ENCODE measurements at regions not wholly inside any gene's neighbourhood (a gene's known extent, or its start where the extent isn't known, plus 50 kb on each side); places are given as distances from the start of the nearest gene placed in this dataset.

DNA sequence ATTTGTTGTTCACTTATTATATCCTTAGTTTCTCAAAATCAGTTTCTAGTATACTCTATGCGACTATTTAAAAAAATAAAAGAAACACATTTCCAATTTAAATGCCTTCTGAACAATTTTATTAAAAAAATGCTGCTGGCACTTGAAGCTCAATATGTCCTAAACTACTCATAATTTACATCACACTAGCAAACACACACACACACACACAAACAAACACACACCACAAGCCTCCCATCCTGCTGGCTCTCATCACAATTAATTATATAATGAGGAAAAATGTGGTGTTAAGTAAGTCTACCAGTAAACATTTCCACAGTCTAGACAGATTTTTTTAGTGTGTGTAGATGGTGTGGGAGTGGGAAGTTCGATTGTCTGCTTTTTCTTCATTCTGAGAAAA, 350.3 kb downstream of the AASDHPPT start:
- TF ChIP-seq, protein P1, sequence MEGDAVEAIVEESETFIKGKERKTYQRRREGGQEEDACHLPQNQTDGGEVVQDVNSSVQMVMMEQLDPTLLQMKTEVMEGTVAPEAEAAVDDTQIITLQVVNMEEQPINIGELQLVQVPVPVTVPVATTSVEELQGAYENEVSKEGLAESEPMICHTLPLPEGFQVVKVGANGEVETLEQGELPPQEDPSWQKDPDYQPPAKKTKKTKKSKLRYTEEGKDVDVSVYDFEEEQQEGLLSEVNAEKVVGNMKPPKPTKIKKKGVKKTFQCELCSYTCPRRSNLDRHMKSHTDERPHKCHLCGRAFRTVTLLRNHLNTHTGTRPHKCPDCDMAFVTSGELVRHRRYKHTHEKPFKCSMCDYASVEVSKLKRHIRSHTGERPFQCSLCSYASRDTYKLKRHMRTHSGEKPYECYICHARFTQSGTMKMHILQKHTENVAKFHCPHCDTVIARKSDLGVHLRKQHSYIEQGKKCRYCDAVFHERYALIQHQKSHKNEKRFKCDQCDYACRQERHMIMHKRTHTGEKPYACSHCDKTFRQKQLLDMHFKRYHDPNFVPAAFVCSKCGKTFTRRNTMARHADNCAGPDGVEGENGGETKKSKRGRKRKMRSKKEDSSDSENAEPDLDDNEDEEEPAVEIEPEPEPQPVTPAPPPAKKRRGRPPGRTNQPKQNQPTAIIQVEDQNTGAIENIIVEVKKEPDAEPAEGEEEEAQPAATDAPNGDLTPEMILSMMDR (IDR thresholded peaks at IDR 0.05; ENCODE audit: low read length) = no peak
- no peak for TF ChIP-seq EZH2 (IDR thresholded peaks at IDR 0.05; ENCODE audit: borderline replicate concordance, low read length)
